HuH-7 (cell line): ENCODE measurements at regions not wholly inside any gene's neighbourhood (a gene's known extent, or its start where the extent isn't known, plus 50 kb on each side); places are given as distances from the start of the nearest gene placed in this dataset.

ENCODE experiments used
- DNase-seq: peaks from one replicate; pipeline ENCODE4 v3.0.0; 2011; ENCODE audit warnings: low spot score

DNA sequence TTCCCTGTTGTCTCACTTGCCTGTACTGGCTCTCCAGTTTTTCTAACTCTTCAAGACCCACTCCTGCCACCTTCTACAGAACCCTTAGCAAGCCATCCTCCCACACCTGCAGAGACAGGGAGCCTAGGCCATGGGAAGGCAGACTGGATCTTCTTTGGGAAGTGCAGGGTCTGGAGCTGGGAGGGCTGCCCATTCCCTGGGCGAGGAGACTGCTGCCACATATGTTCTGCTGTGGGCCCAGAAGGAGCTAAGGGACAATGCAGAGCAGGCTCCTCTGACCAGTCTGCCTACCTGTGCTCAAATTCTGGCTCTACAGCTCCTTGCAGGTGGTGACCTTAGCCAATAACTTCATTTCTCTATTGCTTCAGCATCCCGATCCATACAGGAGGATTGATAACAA, 152.1 kb upstream of the CELF4 start:
- DNase-seq: no peak

DNA sequence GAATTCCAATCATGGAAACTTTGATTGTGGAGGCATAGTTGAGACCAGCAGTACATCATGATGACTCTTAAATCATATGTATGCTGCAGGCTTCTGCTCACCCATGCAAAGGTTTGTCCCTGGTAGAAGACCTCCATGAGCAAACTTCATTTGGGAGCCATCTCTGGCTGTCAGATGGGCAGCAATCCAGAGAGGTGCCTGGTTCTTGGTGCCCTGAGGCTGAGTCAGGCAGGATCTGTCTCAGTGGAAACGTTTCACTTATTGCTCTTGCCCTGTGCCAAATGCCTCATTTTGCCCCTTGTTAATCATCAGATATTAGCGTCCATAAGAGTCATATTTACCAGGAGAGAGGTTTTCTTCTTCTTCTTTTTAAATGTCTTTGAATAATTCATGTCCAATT, 151.5 kb upstream of the CELF4 start:
- no peak for DNase-seq

DNA sequence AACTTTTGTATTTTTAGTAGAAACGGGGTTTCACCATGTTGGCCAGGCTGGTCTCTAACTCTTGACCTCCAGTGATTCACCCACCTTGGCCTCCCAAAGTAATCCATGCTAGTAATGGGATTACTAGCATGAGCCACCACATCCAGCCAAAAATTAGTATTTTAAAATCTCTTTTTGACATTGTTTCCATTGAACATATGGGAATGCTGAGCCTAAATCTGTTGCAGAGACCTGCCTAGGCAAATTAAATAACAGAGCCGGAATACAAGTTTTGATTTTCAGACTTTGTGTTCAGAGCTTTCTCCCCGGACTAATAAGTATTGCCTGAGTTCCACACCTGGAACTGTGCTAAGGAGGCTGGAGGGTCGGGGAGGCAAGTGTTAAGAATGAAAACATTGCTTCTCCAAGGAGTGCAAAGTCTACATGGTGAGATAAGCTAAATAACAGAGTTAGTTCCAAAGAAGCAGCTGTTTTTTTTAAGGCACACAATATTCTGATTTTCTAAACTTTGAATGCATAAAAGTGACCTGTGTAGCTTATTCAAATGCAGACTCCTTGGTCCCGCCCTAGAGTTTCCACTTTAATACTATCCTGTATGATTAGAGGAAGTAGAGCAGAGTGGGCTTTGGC, 150.6 kb upstream of the CELF4 start:
- DNase-seq: no peak

- no peak for DNase-seq
Measured at GRCh38 chr18:37714691-37715090, 149.1 kb upstream of the CELF4 start.

DNA sequence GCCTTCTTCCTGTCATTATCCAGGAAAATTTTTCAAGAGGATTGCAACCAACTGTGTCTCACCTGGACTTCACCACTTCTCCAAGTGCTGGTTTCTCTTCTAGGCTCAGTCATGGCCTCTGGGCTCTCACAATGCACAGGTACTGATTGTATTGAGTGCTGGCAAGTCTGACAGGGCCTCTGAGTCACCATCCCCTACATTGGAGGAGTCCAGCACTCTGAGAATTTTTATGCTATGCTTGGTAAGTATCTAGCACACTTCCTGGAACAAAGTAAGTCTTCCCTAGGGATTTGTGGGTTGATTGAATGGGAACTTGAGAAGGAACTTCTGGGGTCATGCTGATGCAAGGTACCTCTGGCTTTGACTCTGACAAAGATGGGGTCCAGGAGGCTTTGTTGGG, 147.2 kb upstream of the CELF4 start:
- DNase-seq: no peak

DNA sequence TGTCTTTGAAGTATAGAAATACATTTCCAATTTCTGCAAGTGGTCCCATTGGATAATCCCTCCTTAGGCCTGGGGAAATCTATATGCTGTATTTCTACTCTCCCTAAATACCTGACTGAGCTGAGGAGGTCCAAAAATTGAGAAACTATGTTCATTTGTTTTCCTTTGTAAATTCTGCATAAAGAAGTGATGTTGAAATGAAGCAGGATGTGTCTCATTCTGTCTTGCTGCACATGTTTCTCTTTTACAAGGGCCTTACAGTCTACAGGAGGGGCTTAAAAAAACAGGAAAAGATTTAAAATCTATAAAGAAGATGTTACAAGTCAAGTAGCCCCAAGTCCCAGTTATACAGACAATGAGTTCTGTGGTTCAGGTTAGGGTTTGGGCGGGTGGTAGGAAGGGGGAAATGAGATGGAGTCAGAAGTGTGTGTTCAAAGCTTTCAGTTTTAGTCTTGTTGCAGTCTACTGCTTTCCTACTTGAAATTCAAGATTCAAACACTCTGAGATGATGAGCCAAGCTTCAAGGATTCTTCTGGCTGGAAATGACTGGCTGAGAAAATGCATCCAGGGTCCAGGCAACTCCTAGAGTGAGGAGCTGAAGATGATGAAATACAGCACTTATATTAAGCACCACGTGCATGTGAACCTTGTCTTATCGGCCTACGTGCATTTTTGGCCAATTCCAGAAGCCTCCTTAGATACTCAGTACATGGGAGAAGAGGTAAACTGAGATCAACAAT, 146.3 kb upstream of the CELF4 start:
- no peak for DNase-seq

DNA sequence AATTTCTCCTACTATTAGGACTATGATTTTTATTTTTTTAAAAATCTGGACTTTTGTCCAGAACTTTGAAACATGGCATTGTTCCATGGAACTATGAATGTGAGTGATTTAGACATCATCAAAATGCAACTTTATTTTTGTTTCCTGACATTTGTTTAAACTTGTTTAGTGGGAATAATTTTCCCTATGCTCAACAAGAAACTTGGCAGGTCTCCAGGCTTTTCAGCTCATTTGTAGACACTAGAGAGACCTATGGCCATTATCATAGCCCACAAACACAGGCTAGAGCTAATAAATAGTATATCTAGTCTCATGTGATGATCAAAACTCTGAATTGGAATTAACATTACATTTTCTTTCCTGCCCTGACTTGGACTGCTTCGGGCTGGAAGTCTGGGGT, 145.1 kb upstream of the CELF4 start:
- DNase-seq: no peak

DNA sequence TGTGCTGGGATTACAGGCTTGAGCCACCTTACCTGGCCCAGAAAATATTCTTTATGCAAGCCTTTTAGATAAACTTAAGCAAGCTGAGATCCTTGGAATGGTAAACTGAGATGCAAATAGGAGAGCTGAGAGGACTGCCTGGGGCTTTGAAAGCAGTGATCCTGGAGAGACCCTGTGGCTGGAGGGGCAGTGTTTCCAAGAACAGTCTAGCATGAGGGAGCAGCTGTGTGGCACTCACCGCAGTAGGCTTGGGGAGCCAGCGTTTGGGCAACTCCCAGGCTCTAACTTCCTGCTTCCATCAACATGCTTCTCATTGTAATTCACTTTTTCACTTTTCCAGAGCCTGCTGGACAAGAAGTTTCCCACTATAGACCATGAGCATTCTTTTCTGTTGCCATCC, 144.1 kb upstream of the CELF4 start:
- DNase-seq: no peak

GRCh38 chr18:37705016-37705415, 139.4 kb upstream of the CELF4 start:
- DNase-seq: no peak

DNA sequence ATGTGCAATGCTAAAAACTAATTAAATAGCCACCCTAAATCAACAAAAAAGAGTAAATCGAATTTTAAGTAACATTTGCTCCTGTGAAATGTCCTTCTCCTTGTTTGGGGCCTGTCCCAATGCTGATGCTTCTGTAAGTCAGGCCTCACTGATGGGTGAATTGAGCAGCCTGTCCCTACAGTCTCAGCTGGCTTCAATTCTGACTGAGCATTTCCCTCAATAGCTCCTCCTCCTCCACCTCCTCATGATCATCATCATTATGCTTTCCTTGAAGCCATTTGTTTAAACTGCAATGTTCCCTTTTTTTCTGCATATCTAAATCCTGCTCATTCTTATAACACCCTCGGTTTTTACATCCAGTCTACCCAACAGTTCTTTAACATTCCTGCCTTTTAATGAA, 137.2 kb upstream of the CELF4 start:
- no peak for DNase-seq

DNA sequence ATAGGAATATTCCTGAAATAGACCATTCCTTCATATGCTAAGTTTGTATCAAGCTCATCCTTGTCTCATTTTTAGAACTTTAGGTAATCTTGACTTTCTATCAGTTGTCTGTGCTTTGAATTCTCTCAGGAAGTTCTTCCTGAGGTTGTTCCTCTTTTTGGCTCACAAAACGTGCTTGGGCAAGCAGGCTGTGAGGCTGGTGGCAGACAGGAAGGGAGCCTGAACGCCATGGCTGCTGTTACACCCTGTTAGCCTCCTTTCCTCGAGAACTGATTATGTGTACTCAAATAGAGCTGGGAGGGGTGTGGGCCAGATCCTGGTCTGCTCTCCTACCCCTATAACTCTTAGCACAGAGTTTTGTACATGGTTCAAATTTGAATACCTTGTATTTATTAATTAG, 136.4 kb upstream of the CELF4 start:
- no peak for DNase-seq

- no peak for DNase-seq
Measured at GRCh38 chr18:37698508-37699040, 133.0 kb upstream of the CELF4 start.

DNA sequence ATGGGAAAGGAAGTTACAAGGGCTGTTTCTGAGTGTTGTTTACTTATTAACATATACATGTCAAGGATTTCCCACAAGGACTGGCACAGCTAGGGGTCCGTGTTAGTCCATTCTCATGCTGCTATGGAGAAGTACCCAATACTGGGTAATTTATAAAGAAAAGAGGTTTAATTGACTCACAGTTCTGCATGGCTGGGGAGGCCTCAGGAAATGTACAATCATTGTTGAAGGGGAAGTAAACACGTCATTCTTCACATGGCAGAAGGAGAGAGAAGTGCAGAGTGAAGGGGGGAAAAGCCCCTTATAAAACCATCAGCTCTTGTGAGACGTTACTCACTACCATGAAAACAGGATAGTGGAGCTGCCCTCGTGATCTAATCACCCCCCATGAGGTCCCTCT, 128.9 kb upstream of the CELF4 start:
- DNase-seq: no peak

- DNase-seq: no peak
Measured at GRCh38 chr18:37691162-37691561, 125.6 kb upstream of the CELF4 start.

- DNase-seq: no peak
Measured at GRCh38 chr18:37689841-37690240, 124.2 kb upstream of the CELF4 start.

GRCh38 chr18:37684590-37684989, 119.0 kb upstream of the CELF4 start:
- no peak for DNase-seq

- DNase-seq: no peak
Measured at GRCh38 chr18:37684183-37684582, 118.6 kb upstream of the CELF4 start.

DNA sequence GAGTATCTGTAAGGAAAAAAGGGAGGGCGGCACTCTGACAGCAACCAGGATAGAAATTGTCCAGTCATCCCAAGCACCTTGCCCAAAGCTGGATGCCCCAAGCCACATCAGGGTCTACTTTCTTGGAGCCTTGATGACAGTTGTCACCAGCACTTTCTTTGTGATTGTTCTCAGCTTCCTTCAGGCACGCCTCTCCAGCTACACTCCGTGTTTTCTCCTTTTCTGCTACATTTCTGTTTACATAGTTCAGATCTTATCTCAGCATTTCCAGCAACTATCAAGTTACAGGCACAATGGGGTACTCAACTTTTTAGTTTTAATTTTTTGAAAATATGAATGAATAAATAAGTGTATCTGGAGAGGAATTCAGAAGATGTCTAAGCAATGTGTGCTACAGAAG, 115.3 kb upstream of the CELF4 start:
- no peak for DNase-seq

- DNase-seq: no peak
Measured at GRCh38 chr18:37676276-37676675, 110.7 kb upstream of the CELF4 start.

GRCh38 chr18:37675699-37676098, 110.1 kb upstream of the CELF4 start:
- no peak for DNase-seq

DNA sequence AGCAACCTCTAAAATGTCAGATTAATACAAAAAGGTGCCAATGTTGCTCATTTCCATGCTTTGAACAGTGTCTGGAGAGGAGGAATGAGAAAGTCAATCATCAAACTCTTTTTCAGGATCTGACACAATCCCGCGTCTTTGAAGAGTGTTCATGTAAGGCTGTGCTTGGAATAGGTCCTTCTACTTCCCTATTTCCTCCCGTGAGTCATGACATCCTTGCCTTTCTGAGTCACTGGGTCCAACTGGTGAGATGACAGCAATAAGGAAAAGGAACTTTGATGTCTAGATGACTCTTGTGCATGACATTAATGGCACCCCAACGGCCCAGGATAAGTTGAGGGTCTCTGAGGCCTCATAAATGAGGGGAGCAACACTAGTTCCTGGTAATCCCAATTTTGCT, 109.0 kb upstream of the CELF4 start:
- no peak for DNase-seq

GRCh38 chr18:37673671-37674070, 108.1 kb upstream of the CELF4 start:
- DNase-seq: no peak

GRCh38 chr18:37672932-37673595, 107.5 kb upstream of the CELF4 start:
- DNase-seq: no peak
